ENCODE measurements at regions not wholly inside any gene's neighbourhood (a gene's known extent, or its start where the extent isn't known, plus 50 kb on each side); places are given as distances from the start of the nearest gene placed in this dataset.

GRCh38 chr10:84659027-84659426, 330.6 kb downstream of the CCSER2 start:
- Histone ChIP-seq H3K27ac (no peak overlapping the region), H3K9me3 (no peaks in the 10 kb centered on the region), H3K4me3 (no peak overlapping the region), H3K27me3 (no peaks in the 10 kb centered on the region), H3K4me1 (no peaks in the 10 kb centered on the region), H3K36me3 (no peaks in the 10 kb centered on the region)
- TF ChIP-seq EP300 (IDR thresholded peaks at IDR 0.05; ENCODE audit: low read depth) = no peak
- no peak for TF ChIP-seq POLR2A (IDR thresholded peaks at IDR 0.05)
- TF ChIP-seq POLR2AphosphoS5 (IDR thresholded peaks at IDR 0.05) = no peak
- TF ChIP-seq CTCF (IDR thresholded peaks at IDR 0.05) = no peak
- no peak for DNase-seq
- WGBS, 2 donors (ENCODE audit: low coverage in 1 of 2) = 83 to 95% methylated on average over 2 to 6 of the region's 6 CpGs
- in situ Hi-C loops (cut with MboI; ENCODE audit: low pct_ligation_motif_present in 1 of 4, low pct_unique_long_range_greater_than_20kb in 1 of 4, low sequenced_read_pairs in 3 of 4) (no loop called here), intact Hi-C loops (cut with DNase I; ENCODE audit: low total_unique reads) (no loop called here)

- no peak for DNase-seq
- intact Hi-C loops (cut with DNase I; ENCODE audit: low total_unique reads) (no loop called here), in situ Hi-C loops (cut with MboI; ENCODE audit: low pct_ligation_motif_present in 1 of 4, low pct_unique_long_range_greater_than_20kb in 1 of 4, low sequenced_read_pairs in 3 of 4) (no loop called here)
- Histone ChIP-seq H3K9me3 (no peaks in the 10 kb centered on the region), H3K36me3 (no peaks in the 10 kb centered on the region), H3K27ac (no peak overlapping the region), H3K4me1 (no peaks in the 10 kb centered on the region), H3K27me3 (no peaks in the 10 kb centered on the region), H3K4me3 (no peak overlapping the region)
- WGBS, 2 donors (ENCODE audit: low coverage in 1 of 2) = 63 to 68% methylated on average over 7 to 12 of the region's 12 CpGs
- TF ChIP-seq POLR2A (IDR thresholded peaks at IDR 0.05) (no peak), CTCF (IDR thresholded peaks at IDR 0.05) (no peak), EP300 (IDR thresholded peaks at IDR 0.05; ENCODE audit: low read depth) (no peak), POLR2AphosphoS5 (IDR thresholded peaks at IDR 0.05) (no peak)
Measured at GRCh38 chr10:84659497-84660439, 331.4 kb downstream of the CCSER2 start.

GRCh38 chr10:84660450-84661159, 332.2 kb downstream of the CCSER2 start:
- in situ Hi-C loops (cut with MboI; ENCODE audit: low pct_ligation_motif_present in 1 of 4, low pct_unique_long_range_greater_than_20kb in 1 of 4, low sequenced_read_pairs in 3 of 4) = no loop called here
- Histone ChIP-seq H3K4me1 (no peaks in the 10 kb centered on the region), H3K36me3 (no peaks in the 10 kb centered on the region), H3K27ac (no peak overlapping the region), H3K27me3 (no peaks in the 10 kb centered on the region), H3K4me3 (no peak overlapping the region), H3K9me3 (no peaks in the 10 kb centered on the region)
- intact Hi-C loops (cut with DNase I; ENCODE audit: low total_unique reads) = no loop called here
- TF ChIP-seq CTCF (IDR thresholded peaks at IDR 0.05) = no peak
- TF ChIP-seq POLR2AphosphoS5 (IDR thresholded peaks at IDR 0.05) = no peak
- no peak for TF ChIP-seq EP300 (IDR thresholded peaks at IDR 0.05; ENCODE audit: low read depth)
- no peak for TF ChIP-seq POLR2A (IDR thresholded peaks at IDR 0.05)
- 70 to 76% methylated on average over 2 to 9 of the region's 9 CpGs for WGBS, 2 donors (ENCODE audit: low coverage in 1 of 2)
- DNase-seq = no peak

- Histone ChIP-seq H3K36me3 (no peaks in the 10 kb centered on the region), H3K4me3 (no peak overlapping the region), H3K9me3 (no peaks in the 10 kb centered on the region), H3K4me1 (no peaks in the 10 kb centered on the region), H3K27me3 (no peaks in the 10 kb centered on the region), H3K27ac (no peak overlapping the region)
- in situ Hi-C loops (cut with MboI; ENCODE audit: low pct_ligation_motif_present in 1 of 4, low pct_unique_long_range_greater_than_20kb in 1 of 4, low sequenced_read_pairs in 3 of 4) (no loop called here), intact Hi-C loops (cut with DNase I; ENCODE audit: low total_unique reads) (no loop called here)
- TF ChIP-seq POLR2AphosphoS5 (IDR thresholded peaks at IDR 0.05) = no peak
- DNase-seq = no peak
- 76 to 83% methylated on average over 1 to 5 of the region's 5 CpGs for WGBS, 2 donors (ENCODE audit: low coverage in 1 of 2)
Measured at GRCh38 chr10:84665211-84665610, 336.8 kb downstream of the CCSER2 start.

All from transverse colon (tissue), 4 donors.